GM12878 (cell line): ENCODE measurements at regions not wholly inside any gene's neighbourhood (a gene's known extent, or its start where the extent isn't known, plus 50 kb on each side); places are given as distances from the start of the nearest gene placed in this dataset.

Experiments
- ATAC-seq: fragments of 200-7000 bp; cut with Tn5 transposase; 3 replicates; pipeline ENCODE4 v1.9.1; 2020; ENCODE audit warnings: mild to moderate bottlenecking, moderate library complexity
- BruUV-seq: library from RNA; stranded (reverse); fragments of 400-500 nt; replicated peaks from 2 replicates; lab custom pipeline; 2021; lab: Mats Ljungman, UMichigan
- CTCF ChIA-PET: fragments of 300-600 bp; sonication (Branson Sonifier 250); formaldehyde crosslinking; extraction: SDS; loops from one replicate; lab custom pipeline; 2021; ENCODE audit warnings: inconsistent platforms; lab: Yijun Ruan, JAX
- POLR2A ChIA-PET: fragments of 350-600 bp; formaldehyde crosslinking; extraction: SDS; loops from one replicate; lab custom pipeline; 2021; ENCODE audit warnings: inconsistent platforms; lab: Charles Lee
- RAD21 ChIA-PET: fragments of 300-600 bp; sonication (Branson Sonifier 250); formaldehyde crosslinking; loops from one replicate; lab custom pipeline; 2023; ENCODE audit warnings: antibody characterized with exemption; ENCODE audit not compliant: unreplicated experiment; lab: Charles Lee
- SMC1A ChIA-PET: fragments of 300-600 bp; sonication (Branson Sonifier 250); formaldehyde crosslinking; loops from one replicate; lab custom pipeline; 2023; ENCODE audit not compliant: unreplicated experiment, uncharacterized antibody; lab: Charles Lee
- DNase-seq: peaks from one replicate; pipeline ENCODE4 v3.0.0-alpha.2; 2011; ENCODE audit warnings: low read depth, low spot score
- FAIRE-seq: peaks from 3 replicates; lab custom pipeline; 2011; peaks lifted over from hg19 to GRCh38; lab: Jason Lieb, UNC
- H2AFZ ChIP-seq: 2 replicates; pipeline ENCODE4 v1.6.0; 2011; ENCODE audit warnings: low read depth, low read length, control low read depth; ENCODE audit not compliant: control insufficient read depth
- H3K27ac ChIP-seq: 2 replicates; pipeline ENCODE4 v1.5.1; 2011; ENCODE audit warnings: control low read depth; ENCODE audit not compliant: control insufficient read depth, insufficient read depth
- H3K27me3 ChIP-seq, 2 experiments: replicated peaks in 1 of 2; 2 replicates each; pipeline versions ENCODE4 v1.6.0 to v1.6.1; 2011; ENCODE audit warnings: low read length in 1 of 2; ENCODE audit not compliant: control insufficient read depth in 2 of 2, insufficient read depth in 2 of 2
- H3K36me3 ChIP-seq, 2 experiments: 2 replicates each; pipeline ENCODE4 v1.5.1; 2011; ENCODE audit warnings: low read length in 1 of 2; ENCODE audit not compliant: control insufficient read depth in 2 of 2, insufficient read depth in 2 of 2
- H3K4me1 ChIP-seq: 2 replicates; pipeline ENCODE4 v1.6.1; 2011; ENCODE audit warnings: mild to moderate bottlenecking, low read length, moderate library complexity, mixed read lengths; ENCODE audit not compliant: control insufficient read depth, insufficient read depth
- H3K4me2 ChIP-seq: 2 replicates; pipeline ENCODE4 v1.6.0; 2011; ENCODE audit warnings: control low read depth; ENCODE audit not compliant: control insufficient read depth, insufficient read depth
- H3K4me3 ChIP-seq: fragments of 200-600 bp; sonication (generic); 2 replicates; pipeline ENCODE4 v1.5.1; 2016
- H3K79me2 ChIP-seq: 2 replicates; pipeline ENCODE4 v1.6.0; 2011; ENCODE audit warnings: low read length; ENCODE audit not compliant: control insufficient read depth, insufficient read depth
- H3K9ac ChIP-seq: 2 replicates; pipeline ENCODE4 v1.8.0; 2011; ENCODE audit warnings: low read length, control low read depth, mixed read lengths; ENCODE audit not compliant: control insufficient read depth, insufficient read depth
- H3K9me3 ChIP-seq: replicated peaks from 3 replicates; pipeline ENCODE4 v1.5.1; 2011; ENCODE audit warnings: mild to moderate bottlenecking, low read length; ENCODE audit not compliant: control insufficient read depth, insufficient read depth
- H4K20me1 ChIP-seq: 2 replicates; pipeline ENCODE4 v1.6.0; 2011; ENCODE audit not compliant: control insufficient read depth, insufficient read depth
- FOXK2 ChIP-seq: fragments of 450-650 bp; IDR thresholded peaks from 2 replicates; pipeline ENCODE4 v1.6.1; 2017; ENCODE audit warnings: mild to moderate bottlenecking, moderate library complexity
- HCFC1 ChIP-seq: fragments of 150-350 bp; IDR thresholded peaks from 2 replicates; pipeline ENCODE4 v1.6.1; 2014; ENCODE audit warnings: low read length
- KLF5 ChIP-seq: fragments of 450-650 bp; IDR thresholded peaks from 2 replicates; pipeline ENCODE4 v1.6.1; 2014; ENCODE audit warnings: mild to moderate bottlenecking; ENCODE audit not compliant: partially characterized antibody
- NBN ChIP-seq: fragments of 450-650 bp; IDR thresholded peaks from 2 replicates; pipeline ENCODE4 v1.6.1; 2016
- NFYA ChIP-seq: IDR thresholded peaks from 2 replicates; pipeline ENCODE4 v1.6.1; 2011; ENCODE audit warnings: low read depth, mild to moderate bottlenecking, low read length, improper control_type of control experiment, borderline replicate concordance
- PAX5 ChIP-seq: IDR thresholded peaks from 2 replicates; pipeline ENCODE4 v1.6.1; 2011; ENCODE audit warnings: low read depth, low read length, borderline replicate concordance
- PML ChIP-seq: IDR thresholded peaks from 2 replicates; pipeline ENCODE4 v1.6.1; 2012; ENCODE audit warnings: low read length, inconsistent platforms
- WGBS: methylation state at CpG from one replicate; pipeline ENCODE4 v1.1.6; 2016; ENCODE audit warnings: low lambda C conversion rate; ENCODE audit not compliant: insufficient replicate concordance, insufficient coverage; ENCODE audit errors: missing lambda C conversion rate; 5-methylcytosine and 5-hydroxymethylcytosine counted together
- in situ Hi-C: fragments of 300-500 bp; cut with MboI; formaldehyde crosslinking; loops from 9 replicates; pipeline ENCODE4 v1.14.3; 2018; ENCODE audit warnings: mixed read lengths
- intact Hi-C: fragments of 100-400 bp; cut with micrococcal nuclease; formaldehyde crosslinking; loops from one replicate; pipeline ENCODE4 v1.14.2; 2022; ENCODE audit not compliant: unreplicated experiment
- TF ChIP-seq, protein P1 (sequence below): fragments of 450-650 bp; IDR thresholded peaks from 2 replicates; pipeline ENCODE4 v1.6.1; 2017; ENCODE audit warnings: low read depth, mild to moderate bottlenecking, moderate library complexity
- TF ChIP-seq, protein P2 (sequence below): fragments of 450-650 bp; conservative IDR thresholded peaks from 2 replicates; pipeline ENCODE4 v1.6.1; 2017; ENCODE audit warnings: mild to moderate bottlenecking, moderate library complexity

DNA sequence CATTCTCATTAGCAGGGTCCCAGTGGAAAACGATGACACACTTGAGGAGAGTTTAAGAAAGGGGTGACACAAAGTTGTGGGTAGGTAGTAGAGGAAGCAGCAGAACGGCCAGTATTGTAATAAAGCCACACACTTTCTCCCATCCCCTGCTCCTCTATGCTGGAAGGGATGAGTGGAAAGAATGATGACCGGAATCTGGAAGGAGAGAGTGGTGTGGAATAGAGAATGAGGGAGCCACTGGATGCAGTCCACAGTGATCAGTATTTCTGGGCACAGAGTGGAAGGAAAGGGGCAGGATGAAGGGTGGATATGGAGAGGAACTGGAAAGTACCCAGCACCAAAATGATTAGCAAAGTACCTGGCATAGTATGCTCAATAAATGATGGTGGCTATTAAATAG, 133.8 kb upstream of the DAB2 start:
- H3K9ac ChIP-seq, result no peak overlapping the region
- in situ Hi-C loops, result loop anchor here (5.0 kb wide), 1 partner anchor 176 kb away; no protein-coding TSS in a partner anchor
- no peak overlapping the region for H3K27ac ChIP-seq
- POLR2A ChIA-PET, result no interaction called here
- CTCF ChIA-PET, result no interaction called here
- WGBS, result 0% methylated on average over 3 of the region's 3 CpGs
- RAD21 ChIA-PET, result no interaction called here
- no peak overlapping the region for H3K4me3 ChIP-seq
- no peaks in the 10 kb centered on the region; a peak in 1 of 4 replicates for H3K27me3 ChIP-seq
- no peaks in the 10 kb centered on the region for H3K79me2 ChIP-seq
- no peaks in the 10 kb centered on the region for H3K36me3 ChIP-seq
- no peaks in the 10 kb centered on the region for H4K20me1 ChIP-seq
- ATAC-seq (no peak), DNase-seq (no peak), FAIRE-seq (no peak)
- no TSS peak for BruUV-seq
- H3K4me2 ChIP-seq, result no peak overlapping the region
- H3K9me3 ChIP-seq, result no peaks in the 10 kb centered on the region
- TF ChIP-seq PAX5, result no peak
- intact Hi-C loops, result no loop called here
- no peaks in the 10 kb centered on the region for H3K4me1 ChIP-seq
- SMC1A ChIA-PET, result no interaction called here
- H2AFZ ChIP-seq, result no peak overlapping the region

DNA sequence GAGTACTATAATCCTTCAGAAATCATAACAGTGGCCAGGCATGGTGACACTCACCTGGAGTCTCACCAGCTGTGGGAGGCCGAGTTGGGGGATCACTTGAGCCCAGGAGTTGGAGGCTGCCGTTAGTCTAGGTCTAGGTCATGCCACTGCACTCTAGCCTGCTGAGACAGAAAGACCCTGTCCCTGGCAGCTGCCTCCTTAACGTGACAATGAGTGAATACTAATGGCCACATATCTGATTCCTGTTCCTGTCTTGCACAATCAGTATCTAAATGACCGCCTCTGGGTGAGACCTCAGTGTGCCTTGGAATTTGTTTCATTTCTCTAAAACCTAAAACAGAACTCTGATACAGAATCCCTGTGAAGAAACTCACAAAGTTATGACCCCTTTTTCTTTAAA, 131.0 kb upstream of the DAB2 start:
- intact Hi-C loops, result no loop called here
- DNase-seq (no peak), ATAC-seq (no peak), FAIRE-seq (no peak)
- SMC1A ChIA-PET, result no interaction called here
- CTCF ChIA-PET, result no interaction called here
- Histone ChIP-seq H2AFZ (no peak overlapping the region), H3K36me3 (no peaks in the 10 kb centered on the region), H3K9me3 (no peaks in the 10 kb centered on the region), H4K20me1 (no peaks in the 10 kb centered on the region), H3K27me3 (no peaks in the 10 kb centered on the region; a peak in 1 of 4 replicates), H3K79me2 (no peaks in the 10 kb centered on the region), H3K9ac (no peak overlapping the region), H3K4me3 (no peak overlapping the region), H3K4me1 (no peaks in the 10 kb centered on the region), H3K27ac (no peak overlapping the region), H3K4me2 (no peak overlapping the region)
- 20% methylated on average over 4 of the region's 4 CpGs for WGBS
- in situ Hi-C loops, result loop anchor here (5.0 kb wide), 1 partner anchor 173 kb away; no protein-coding TSS in a partner anchor
- TF ChIP-seq NFYA, result no peak
- TF ChIP-seq NBN, result no peak
- TF ChIP-seq PML, result no peak
- no peak for TF ChIP-seq HCFC1
- TF ChIP-seq, protein P1, sequence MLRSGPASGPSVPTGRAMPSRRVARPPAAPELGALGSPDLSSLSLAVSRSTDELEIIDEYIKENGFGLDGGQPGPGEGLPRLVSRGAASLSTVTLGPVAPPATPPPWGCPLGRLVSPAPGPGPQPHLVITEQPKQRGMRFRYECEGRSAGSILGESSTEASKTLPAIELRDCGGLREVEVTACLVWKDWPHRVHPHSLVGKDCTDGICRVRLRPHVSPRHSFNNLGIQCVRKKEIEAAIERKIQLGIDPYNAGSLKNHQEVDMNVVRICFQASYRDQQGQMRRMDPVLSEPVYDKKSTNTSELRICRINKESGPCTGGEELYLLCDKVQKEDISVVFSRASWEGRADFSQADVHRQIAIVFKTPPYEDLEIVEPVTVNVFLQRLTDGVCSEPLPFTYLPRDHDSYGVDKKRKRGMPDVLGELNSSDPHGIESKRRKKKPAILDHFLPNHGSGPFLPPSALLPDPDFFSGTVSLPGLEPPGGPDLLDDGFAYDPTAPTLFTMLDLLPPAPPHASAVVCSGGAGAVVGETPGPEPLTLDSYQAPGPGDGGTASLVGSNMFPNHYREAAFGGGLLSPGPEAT, result no peak
- TF ChIP-seq, protein P2, sequence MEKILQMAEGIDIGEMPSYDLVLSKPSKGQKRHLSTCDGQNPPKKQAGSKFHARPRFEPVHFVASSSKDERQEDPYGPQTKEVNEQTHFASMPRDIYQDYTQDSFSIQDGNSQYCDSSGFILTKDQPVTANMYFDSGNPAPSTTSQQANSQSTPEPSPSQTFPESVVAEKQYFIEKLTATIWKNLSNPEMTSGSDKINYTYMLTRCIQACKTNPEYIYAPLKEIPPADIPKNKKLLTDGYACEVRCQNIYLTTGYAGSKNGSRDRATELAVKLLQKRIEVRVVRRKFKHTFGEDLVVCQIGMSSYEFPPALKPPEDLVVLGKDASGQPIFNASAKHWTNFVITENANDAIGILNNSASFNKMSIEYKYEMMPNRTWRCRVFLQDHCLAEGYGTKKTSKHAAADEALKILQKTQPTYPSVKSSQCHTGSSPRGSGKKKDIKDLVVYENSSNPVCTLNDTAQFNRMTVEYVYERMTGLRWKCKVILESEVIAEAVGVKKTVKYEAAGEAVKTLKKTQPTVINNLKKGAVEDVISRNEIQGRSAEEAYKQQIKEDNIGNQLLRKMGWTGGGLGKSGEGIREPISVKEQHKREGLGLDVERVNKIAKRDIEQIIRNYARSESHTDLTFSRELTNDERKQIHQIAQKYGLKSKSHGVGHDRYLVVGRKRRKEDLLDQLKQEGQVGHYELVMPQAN, result no peak
- no peak for TF ChIP-seq FOXK2
- no peak for TF ChIP-seq KLF5
- RAD21 ChIA-PET, result no interaction called here
- no TSS peak for BruUV-seq
- POLR2A ChIA-PET, result no interaction called here
